HG03039 (cell line): ENCODE measurements at regions not wholly inside any gene's neighbourhood (a gene's known extent, or its start where the extent isn't known, plus 50 kb on each side); places are given as distances from the start of the nearest gene placed in this dataset.

ENCODE experiments used
- ATAC-seq: cut with Tn5 transposase; IDR thresholded peaks from one replicate; pipeline ENCODE4 v1.9.1; 2021; ENCODE audit warnings: mild to moderate bottlenecking, moderate library complexity; ENCODE audit not compliant: unreplicated experiment

DNA sequence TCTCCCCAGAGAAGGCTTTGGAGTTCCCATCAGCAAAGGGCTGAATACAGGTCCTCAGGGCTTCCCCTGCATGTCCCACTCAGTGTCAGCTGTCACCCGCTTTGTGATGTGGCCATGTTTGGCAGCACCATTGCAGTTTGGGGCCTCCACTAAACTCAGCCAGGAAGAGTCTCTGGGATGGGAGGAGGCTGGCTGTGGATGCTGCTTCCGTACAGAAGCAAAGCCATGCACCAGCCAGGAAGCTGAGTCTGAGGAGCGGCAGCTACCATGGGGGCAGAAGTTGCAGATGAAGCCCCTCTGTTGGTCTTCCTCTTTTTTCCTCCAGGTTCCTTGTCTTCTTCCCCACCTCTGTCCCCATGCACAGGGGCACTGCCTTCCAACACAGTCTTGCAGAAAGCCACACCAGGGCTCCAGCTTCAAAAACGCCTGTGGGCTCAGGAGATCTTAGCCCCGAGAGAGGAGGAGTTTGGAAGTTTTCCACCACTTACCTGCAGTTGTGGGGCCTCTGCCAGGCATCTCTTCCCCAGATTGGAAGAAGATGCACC, 416.8 kb downstream of the NPHP4 start:
- no peak for ATAC-seq

DNA sequence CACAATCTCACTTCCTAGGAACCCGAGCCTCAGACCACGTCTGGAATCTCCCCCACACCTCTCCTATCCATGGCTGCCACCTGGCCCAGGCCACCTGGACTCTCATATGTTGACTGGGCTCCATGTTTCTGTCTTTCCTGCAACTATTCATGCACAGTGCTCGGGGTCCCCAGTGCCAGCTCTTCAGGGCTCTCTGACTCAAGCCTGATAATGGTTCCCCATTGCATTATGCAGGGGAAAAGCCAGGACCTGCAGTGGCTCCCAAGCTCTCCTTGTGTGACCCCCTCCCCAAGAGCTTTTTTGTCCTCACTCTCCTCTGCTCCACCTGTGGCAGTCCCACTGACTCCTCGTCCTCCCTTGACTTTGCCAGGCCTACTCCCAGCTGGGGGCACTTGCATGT, 417.6 kb downstream of the NPHP4 start:
- no peak for ATAC-seq

DNA sequence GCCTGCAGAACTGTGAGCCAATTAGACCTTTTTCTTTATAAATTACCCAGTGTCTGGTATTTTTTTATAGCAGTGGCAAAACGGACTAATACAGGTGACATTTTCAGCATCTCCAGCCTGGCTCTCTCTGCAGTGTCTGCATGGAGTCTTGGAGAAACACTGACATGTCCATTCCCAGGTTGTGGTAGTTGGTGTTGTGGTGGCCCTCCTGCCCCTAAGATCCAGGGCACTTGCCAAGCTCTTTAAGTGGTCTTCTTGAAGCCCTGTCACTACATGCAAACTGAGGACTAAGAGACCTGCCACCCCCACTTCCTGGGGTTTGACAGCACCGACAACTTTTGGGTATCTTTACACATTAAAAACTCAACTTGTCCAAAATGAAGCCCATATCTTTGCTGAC, 419.4 kb downstream of the NPHP4 start:
- ATAC-seq = no peak

DNA sequence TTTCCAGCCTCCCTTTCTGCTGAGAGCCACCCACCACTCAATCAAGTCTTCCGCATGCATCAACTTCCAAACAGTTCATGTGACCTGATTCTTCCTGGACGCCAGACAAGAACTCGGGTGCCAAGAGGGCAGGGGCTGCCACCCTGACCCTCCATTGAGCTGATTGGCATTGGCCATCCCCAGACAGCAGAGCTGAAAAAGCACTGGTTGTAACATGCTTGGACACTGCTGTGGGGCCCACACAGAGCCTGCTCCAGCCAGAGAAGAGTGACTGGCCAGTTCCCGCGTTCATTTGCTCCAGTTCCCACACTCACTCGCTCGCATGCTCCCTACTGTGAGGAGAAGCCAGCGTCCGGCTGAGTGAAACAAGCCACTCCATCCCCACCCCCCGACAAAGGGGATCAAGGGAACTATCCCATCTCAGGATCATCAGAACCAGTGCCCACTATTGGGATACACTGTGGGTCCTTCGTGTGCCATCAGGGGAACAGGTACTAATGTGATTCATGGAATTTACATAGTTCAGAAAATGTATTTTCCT, 420.3 kb downstream of the NPHP4 start:
- ATAC-seq = no peak

DNA sequence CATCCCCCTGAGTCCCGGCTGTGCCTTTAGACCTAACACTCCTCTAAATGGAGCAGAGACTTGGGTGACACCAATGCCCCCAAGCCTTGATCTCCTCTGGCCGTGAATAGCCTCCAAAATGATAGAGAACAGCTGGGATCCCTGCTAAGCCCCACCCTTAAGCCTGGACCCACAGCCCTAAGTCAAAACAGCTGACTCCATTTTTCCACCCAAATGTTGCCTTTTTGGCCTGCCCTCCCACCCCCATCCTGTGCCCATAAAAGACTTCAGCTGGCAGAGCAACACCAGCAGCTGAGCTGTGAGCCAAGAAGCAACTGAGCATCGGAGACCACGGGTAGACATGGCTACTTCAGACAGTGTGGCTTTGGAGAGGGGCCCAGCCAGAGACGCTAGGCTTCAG, 420.8 kb downstream of the NPHP4 start:
- ATAC-seq = no peak

DNA sequence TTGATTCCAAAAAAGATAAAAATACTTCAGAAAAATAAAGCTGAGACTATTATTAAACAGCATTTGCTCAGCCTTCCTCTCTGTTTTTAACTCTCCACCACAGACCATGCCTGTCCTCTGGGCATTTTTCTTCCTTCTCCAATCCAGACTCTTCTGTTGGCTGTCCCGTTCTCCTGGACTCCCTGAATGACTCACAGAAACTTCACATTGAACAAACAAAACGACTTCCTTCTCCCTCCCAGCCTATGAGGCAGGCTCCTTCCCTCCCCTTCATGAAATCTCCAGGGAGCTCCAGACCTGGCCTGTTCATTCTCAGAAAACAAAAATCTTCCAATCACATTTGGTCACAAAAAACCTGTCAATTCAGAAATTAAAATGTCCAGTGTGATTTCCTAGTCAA, 421.3 kb downstream of the NPHP4 start:
- ATAC-seq = no peak

DNA sequence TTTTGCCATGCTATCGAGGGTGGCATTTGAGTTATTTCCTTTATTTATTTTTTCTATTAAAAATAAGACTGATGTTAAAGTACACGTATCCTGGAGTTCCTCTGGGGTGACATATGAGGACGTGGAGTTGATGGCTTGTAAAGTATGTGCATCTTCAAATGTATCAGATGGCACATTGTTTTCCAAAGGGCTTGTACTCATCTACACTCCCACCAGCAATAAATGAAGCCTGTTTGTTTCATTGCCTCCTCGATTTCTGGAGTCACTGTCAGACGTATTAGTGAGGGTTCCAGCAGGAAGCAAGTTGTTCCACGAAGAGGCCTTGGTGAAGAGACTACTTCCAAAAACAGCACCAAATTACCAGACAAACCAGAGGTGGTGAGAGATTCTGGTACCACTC, 423.9 kb downstream of the NPHP4 start:
- ATAC-seq = no peak

DNA sequence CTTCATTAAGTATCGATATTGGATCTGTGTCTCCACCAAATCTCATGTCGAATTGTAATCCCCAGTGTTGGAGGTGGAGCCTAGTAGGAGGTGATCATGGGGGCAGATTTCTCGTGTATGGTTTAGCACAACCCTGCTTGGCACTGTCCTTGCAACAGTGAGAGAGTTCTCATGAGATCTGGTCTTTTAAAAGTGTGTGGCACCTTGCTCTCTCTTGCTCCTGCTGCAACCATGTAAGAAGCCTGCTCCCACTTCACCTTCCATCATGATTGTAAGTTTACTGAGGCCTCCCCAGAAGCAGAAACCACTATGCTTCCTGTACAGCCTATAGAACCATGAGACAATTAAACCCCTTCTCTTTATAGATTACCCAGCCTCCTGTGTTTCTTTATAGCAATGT, 424.4 kb downstream of the NPHP4 start:
- ATAC-seq = no peak

DNA sequence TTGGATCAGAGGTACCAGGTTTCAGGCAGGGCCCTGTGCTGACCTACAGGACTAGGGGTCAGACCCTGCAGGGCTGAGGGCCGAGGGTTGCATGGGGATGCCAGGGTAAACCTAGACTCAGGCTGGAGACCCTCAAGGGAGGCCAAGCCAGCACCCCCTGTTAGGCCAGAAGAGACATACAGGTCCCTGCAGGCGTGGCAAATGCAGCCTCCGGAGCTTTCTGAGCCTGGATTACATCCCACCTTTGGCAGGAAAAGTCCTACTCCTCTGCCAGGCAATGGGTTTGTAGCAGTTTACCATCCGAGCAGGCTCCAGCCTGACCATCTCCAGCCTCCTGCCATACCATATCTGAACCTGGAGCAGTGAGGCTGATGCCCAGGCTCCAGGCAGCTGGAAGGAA, 425.3 kb downstream of the NPHP4 start:
- ATAC-seq = no peak

DNA sequence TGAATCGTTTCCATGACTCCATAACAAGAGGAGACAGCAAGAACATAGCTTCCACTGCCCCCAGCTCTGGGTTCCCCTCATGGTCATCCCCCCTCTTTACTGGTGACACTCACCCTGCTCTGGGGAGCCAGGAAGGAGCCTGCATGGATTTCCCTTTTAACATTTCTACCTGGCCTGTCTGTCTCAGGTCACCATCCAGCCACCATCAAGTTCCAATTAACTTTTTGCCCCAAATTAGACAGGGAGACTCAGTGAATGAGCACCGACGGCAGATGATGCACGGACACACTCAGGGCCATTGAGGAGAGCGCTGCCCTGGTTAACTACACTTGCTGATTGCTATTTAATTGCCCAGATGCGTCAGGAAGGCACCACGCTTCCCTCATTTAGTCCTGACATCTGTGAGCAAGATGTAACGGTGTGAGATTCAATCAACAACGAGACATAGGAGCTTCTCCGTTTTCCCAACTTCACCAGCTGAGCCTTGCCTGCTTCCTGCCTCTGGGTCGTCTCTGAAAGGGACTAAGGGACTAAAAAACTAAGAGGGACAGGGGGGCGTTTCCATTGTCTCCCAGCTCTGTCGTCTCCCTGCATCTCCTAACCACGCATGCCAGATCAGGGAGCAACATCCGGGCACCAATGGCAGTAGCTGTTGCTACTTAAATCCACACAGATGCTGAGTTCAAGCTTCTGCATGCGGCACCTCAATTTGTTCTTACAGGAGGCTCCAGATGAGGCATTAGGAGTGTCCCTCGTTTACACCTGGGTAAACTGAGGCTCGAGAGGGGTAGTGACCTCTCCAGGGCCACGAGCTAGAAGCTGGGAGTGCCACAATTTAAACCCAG, 426.7 kb downstream of the NPHP4 start:
- ATAC-seq = no peak

DNA sequence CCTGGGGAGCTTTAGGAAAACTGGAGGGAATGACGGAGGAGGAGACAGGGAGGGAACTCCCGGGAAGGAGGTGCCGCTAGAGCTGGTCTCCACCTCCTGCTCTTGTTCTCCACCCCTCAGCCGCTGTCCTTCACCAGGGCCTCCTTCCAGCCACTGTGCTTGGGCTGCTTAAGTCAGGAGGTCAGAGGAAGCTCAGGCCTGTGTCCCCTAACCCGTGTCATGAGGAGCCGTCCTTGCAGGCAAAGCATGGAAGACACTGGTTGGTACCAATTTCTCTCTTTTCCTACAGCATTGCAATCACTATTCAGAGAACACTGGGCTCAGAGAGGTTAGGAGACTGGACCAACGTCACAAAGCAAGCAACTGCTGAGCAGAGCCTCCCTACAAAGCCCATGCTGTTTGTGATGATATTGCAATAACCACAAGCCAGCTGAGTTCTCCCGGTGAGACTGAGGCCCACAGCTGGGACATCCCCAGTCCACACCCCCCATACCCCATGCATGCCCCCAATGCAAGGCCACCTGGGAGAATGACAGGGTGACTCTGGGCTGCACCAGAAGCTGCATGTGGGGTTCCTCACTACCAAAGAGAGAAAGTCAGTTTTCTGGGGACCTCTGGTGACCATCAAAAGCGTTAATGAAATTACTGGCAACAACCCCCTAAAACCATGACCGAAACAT, 427.5 kb downstream of the NPHP4 start:
- no peak for ATAC-seq

DNA sequence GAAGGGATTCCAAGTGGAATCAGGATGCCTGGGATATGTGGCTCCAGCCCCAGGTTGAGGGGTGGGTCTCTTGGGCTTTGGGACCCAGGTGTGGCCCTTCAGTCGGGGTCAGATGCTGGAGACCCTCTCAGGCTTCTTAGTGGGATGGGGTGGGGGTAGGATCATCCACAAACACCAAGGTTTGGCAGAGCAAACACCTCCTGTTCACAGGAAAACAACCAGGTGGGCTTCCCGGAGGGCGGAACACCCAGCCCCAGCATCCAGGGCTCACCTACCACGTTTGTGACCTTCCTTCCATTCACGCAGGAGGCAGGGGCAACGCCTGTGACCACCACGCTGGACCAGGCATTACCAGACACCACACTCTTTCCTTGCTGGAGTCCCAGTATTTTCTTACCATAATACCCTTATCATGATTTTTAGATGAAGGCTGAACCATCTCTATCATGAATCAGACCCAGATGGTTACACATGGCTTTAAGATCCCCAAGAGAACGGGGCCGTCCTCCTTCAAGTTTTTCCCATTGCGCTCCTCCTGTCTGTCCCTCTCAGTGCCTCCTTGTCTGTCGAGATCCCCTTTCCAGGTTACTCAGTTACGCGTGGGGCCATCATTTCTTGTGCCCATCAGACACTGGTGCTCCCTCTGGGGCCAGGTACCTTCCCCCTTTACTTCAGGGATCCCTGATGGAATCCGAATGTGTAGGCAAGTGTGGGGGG, 428.2 kb downstream of the NPHP4 start:
- ATAC-seq = no peak

DNA sequence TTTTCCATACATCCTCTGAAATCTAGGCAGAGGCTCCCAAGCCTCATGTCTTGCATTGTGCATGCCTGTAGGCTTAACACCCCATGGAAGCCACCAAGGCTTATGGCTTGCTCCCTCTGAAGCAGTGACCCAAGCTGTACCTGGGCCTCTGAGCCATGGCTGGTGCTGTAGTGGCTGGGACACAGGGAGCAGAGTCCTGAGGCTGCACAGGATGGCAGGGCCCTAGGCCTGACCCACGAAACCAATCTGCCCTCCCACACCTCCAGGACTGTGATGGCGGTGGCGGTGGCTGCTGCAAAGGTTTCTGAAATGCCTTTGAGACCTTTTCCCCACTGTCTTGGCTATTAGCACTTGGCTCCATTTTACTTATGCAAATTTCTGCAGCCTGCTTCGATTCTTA, 429.5 kb downstream of the NPHP4 start:
- no peak for ATAC-seq

DNA sequence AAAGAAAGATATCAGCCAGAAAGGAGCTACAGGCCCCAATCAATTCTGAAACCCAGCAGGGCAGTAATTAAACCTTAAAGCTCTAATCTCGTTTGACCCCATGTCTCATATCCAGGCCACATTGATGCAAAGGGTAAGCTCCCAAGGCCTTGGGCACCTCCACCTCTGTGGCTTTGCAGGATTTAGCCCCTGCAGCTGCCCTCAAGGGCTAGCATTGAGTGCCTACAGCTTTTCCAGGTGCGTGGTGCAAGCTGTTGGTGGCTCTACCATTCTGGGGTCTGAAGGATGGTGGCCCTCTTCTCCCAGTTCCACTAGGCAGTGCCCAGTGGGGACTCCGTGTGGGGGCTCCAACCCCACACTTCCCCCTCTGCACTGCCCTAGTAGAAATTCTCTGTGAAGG, 429.9 kb downstream of the NPHP4 start:
- ATAC-seq = no peak

DNA sequence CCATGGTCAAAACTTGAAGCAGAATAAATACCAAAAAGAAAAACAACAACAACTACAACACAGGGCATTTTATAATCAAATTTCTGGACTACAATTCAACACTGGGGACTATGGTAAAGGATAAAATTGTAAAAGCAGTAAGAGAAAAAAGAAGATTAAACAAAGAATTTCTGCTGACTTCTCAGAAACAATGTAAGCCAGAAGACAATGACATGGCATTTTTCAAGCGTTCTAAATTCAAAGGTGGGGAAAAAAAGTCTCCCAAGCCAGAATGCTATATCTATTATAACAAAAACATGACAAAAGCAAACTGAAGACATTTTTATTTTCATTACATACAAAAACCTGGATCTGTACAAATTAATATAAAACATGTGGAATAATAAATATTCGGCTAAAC, 433.1 kb downstream of the NPHP4 start:
- no peak for ATAC-seq

DNA sequence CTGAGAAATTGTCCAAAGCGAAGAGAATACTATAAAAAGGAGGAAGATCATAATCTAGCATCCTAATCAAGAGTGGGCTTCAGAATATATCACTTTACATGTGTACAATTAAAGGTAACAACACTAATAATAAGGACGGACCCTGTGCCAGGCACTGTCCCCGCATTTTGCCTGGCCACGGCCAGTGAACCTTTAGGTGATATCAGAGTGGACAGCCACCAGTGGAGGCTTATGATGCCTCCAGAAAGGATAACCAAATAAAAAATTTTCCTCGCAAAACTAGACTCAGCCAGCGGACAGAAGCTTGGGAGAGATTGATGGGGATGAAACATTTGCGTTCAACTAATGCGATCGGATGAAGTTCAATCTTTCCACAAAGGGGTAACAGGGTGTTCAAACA, 436.4 kb downstream of the NPHP4 start:
- no peak for ATAC-seq

DNA sequence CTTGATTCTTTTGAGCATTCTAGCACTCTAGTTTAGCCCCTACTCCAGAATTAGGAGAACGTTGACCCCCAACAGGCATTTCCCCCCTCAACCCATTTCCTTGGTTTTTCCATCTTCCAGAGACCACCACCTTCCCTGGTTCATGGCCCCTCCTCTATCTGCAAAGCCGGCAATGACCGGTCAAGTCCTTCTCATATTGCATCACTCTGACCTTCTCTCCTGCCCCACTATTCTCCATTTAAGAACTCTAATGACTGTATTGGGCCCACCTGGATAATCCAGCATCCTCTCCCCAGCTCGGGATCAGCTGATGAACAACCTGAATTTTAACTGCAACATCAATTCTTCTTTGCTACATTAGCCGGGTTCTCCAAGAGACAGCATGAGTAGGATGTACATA, 437.4 kb downstream of the NPHP4 start:
- ATAC-seq = no peak

DNA sequence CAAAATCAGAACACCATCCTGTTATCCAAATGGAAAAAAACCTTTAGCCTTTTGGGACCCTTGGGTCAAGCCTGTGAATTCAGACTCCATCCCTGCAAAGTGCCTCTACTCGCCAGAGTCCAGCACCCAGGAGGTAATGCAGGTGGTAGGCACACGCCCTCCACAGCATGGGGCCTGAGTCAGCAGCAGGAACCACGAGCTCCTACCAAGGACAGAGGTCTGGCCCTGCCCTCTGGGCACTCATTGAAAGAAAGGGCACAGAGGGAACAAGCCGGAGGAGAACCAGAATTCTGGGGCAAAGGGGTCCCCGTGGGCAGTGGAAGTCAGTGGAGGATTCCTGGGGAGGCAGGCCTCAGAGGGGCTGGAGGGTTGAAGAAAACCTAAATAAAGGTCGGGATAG, 438.1 kb downstream of the NPHP4 start:
- ATAC-seq = no peak

DNA sequence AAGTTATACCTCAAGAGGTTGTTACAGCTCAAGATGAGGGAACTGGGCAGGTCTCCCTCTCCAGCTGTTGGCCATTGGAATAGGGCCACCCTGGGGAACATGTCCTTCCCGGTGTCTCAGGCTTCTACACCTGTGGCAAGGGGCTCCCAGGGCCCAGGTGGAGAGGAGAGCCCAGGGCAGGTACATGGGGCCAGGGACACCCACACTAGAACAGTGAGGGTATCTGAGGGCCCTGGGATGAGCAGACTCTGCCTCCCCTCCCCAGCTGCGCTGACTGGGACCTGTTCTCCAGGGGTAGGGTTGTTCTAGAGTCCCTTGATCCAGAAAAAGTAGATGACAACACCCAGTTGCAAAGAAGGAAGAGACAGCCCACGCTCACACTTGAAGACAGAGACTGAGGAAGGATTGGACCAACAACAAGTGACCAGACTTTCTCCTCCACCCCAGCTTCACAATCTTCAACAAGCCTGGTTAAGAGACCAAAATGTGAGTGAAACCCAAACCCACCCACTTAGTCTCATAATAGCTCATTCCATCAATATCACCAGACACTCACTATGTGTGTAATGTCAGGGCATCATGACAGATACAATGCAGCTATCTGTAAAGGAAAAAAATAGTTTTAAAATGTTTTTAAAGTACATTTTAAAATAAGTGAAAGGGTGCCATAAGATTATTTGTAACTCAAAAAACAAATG, 439.3 kb downstream of the NPHP4 start:
- no peak for ATAC-seq

DNA sequence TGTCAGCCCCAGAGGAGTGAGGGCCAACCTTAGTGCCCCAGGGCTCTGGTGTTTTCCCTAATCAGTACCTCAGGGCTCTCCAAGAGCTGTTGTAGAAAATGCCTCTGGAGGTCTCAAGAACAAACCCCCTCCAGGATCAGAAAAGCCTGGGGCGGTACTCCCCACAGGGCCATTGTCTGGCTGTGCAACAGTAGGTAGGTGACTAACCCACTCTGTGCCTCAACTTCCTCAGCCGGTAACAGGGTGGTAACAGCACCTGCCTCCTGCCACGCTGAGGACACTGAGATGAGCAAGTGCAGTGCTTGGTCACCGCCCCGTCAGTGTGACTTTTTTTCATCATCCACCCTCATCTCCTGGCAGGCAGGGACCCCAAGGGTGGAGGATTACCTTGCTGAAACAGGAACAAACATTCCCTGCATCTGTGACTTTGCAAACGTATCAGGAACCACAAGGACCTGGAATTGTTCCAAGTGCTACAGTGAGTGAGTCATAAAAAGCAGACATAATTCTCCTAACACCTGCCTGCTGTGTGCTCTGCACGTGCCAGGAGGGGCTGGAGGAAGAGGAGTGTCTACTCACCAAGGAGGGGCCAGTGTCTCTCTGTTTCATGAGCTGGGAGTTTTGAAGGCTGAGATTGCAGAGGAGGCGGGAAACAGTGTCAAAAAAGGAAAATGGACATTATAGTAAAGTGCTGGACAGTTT, 440.8 kb downstream of the NPHP4 start:
- ATAC-seq = no peak
